EL (cell line): ENCODE measurements at regions not wholly inside any gene's neighbourhood (a gene's known extent, or its start where the extent isn't known, plus 50 kb on each side); places are given as distances from the start of the nearest gene placed in this dataset.
A peak's percentile ranks its signal among the peaks of the same experiment; 100 is the strongest.
"Not testable (repeated sequence)": the region's sequence is repeated elsewhere in the genome, so short reads cannot be mapped to it uniquely, and the experiment has no call there.

Experiments used
- DNase-seq: peaks from one replicate; pipeline ENCODE4 v3.0.0-alpha.2; 2016

DNA sequence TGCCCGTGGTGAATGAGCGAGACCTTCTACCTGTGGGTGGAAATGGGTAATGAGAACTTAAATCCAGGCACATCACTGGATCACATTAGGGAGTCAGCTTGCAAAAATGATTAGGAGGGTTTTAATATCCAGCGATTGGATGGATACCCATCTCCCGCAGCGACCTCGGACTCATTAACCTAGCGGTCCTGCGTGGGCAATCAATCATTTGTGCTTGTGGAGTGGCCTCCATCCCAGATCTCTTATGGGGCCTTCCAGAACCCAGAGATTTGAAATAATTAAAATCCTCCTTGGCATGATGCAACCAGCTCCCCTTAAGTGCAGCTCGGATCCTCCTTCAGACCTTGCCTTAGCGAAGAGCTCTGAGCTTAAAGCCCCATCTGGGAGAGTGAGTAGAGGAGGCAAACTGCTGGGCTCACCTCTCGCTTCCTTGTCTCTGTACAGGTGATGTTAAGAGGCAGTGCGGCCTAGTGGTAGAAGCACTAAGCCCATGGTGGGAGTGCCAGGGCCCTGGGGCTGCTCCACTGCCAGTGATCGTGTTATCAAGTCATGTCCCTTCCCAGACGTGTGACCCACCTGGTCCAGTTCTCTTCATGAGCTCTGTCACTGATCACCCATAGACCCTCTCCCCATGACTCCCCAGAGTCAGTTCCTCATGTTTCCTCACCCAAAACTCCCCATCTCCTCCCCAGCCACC is 285.2 kb upstream of the TLE3 start:
- no peak for DNase-seq

GRCh38 chr15:70382009-70382749 is 284.5 kb upstream of the TLE3 start:
- no peak for DNase-seq

DNA sequence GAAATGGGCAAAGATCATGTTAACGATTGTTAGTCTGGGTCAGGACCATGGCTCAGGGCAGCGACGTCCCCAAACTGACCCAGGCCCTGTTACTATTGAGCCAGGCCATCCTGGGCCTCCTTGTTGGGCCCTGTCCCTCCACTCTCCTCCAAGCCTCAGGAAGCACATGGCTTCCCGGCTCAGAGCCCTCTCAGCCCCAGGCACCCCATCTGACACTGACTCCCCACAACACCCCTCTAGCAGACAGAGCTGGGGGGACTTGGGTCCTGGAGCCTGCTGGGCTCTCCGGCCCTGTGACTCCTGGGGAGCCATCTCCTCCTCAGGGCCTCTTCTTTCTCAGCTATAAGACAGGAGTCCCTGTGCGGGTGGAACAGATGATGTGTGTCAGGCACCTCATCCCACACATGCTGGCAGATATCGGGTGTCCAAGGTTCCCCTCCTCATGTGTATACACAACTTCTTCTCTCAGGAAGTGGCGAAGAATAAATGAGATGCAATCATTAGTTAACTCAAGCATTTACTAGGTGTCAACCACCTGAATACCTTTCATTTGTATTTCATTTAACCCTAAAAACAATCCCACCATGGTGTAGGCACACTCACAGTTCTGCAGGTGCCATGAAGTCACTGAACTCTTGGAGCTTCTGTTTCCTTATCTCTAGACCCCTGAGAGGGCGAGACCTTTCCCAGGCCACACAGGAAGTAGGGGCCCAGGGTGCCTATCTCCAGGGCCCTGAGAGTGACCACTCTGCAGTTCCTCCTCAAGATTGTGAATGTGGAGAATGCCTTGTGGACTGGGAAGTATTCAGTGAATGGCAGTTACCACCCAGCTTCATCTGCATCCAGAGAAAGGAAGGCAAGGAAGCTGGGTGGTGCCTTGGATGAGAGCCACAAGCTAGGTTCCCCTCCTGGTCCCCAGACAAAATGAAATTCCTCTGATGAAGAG is 282.5 kb upstream of the TLE3 start:
- DNase-seq, result no peak

- no peak for DNase-seq
These were observed 281.4 kb upstream of the TLE3 start for GRCh38 chr15:70379134-70379533.

GRCh38 chr15:70378126-70379031 is 280.7 kb upstream of the TLE3 start:
- DNase-seq, result no peak

DNA sequence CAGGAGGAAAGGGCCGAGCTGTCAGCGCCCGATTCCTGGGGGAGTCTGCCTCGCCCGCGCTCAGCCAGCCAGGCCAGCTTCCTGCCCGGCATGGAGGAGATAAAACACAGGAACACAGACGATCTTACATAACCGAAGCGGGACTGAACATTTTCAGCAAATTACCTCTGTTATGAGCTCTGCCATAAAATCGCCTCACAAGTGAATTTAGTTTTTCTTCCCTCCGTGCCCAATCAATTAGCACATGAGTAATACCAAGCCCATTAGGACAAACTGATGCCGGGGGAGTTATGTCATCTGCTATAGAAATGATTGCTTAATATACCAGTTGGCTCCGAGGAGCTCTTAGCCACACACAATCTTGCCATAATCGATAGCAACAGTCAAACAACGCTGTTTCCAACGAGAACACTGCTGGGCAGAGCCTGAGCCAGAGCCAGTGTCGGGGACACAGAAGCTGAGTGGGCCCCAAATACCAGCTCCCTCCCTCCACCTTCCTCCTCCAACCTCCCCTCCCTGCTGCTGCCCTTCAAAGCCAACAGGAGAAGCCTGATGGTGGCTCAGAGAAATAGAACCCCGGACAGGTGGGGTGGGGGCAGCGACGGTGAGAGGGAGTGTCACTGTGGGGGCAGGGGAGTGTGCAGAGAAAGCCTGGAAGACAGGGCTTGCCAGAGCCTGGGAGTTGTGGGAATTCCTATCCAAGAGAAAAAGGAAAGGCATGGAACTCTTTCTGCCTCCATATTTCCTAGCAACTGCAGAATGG is 279.4 kb upstream of the TLE3 start:
- peak; percentile 56 for DNase-seq

DNA sequence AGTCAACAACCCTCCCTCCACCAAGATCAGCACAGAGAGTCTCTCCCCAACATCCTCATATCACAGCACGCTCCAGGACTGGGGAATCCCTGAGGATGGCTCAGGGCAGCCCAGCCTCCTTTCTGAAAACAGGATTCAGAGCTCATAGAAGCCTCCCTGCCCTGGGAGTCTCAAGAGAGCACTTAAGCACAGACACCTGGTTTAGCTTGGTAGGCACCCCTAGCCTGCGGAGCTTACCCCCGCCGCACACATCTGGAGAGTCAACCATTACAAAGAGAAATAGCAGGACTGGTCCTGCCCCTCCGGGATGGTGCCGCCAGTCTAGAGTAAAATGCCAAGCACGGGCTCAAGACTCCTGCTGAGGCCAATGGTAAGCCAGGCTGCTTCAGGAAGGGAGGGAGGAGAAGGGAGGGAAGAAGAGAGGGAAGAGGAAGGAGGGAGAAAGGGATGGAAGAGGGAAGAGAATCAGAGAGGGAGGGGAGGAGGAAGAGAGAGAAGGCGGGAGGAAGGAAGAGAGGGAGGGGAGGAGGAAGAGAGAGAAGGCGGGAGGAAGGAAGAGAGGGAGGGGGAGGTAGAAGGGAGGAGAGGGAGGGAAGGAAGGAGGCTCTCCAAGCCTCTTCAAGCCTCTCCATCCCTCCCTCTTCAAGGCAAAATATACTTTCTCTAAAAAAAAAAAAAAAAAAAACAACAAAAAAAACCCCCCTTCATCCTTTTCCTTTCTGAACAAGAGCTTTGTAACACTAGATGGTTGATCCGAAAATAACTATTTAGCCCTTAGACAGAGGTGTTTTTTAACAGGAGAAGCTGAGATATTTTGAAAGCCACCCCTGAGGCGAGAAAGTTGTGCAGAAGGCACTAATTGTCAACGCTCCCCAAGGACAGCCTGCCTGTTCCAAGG is 278.6 kb upstream of the TLE3 start:
- no peak for DNase-seq

- no peak for DNase-seq
These were observed 277.9 kb upstream of the TLE3 start for GRCh38 chr15:70375586-70375985.

DNA sequence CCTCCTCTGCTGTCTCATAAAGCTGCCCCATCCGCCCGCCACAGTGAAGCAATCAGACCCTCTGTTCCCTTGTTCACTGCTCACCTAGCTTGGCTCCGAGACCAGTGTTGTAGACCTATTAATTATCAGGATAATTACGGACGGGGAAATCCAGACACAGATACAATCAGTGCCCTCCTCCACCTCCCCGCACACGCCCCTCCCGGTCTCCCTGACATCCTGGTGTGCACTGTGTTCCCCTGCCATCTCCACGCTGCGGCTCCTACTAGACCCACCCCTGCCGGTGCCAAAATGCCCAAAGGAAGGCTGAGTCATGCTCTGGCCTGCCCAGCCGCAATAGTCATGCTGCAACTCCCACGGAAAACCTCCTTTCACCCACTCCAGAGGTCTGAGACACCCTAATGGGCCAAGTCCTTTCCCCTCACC is 277.3 kb upstream of the TLE3 start:
- peak; percentile 64 for DNase-seq

DNA sequence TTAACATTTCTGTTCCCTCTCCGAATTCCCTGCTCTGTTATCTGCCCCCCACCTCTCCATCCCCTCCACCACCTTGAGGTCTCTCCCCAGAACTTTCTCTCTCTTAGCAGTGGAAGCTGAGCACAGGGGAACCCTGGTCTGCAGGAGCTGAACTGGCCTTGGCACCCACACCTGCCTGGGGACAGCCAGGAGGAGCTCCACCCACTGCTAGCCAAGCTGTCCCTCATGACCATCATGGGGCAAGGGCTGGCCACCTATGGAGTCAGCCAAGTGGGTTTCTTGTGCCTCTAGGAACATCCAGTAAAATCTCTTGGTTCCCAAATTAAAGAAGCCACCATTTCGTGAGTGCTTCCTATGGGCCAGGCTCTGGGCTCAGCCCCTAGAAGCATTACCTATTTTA is 276.4 kb upstream of the TLE3 start:
- no peak for DNase-seq

DNA sequence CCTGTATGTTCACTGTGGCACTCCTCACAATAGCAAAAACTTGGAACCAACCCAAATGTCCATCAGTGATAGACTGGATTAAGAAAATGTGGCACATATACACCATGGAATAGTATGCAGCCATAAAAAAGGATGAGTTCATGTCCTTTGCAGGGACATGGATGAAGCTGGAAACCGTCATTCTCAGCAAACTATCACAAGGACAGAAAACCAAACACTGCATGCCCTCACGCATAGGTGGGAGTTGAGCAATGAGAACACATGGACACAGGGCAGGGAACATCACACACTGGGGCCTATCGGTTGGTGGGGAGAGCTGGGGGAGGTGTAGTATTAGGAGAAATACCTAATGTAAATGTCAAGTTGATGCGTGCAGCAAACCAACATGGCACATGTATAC is 275.7 kb upstream of the TLE3 start:
- DNase-seq, result not testable (repeated sequence)

DNA sequence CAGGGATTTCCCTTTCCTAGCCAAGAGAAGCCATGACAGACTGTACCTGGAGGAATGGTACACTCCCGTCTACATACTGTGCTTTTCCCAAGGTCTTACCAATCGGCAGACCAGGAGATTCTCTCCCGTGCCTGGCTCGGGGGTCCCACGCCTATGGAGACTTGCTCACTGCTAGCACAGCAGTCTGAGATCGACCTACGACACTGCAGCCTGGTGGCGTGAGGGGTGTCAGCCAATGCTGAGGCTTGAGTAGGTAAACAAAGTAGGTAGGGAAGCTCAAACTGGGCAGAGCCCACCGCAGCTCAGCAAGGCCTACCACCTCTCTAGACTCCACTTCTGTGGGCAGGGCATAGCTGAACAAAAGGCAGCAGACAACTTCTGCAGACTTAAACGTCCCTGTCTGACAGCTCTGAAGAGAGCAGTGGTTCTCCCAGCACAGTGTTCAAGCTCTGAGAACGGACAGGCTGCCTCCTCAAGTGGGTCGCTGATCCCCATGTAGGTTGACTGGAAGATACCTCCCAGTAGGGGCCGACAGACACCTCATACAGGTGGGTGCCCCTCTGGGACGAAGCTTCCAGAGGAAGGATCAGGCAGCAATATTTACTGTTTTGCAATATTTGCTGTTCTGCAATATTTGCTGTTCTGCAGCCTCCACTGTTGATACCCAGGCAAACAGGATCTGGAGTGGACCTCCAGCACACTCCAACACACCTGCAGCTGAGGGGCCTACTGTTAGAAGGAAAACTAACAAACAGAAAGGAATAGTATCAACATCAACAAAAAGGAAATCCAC is 270.4 kb upstream of the TLE3 start:
- not testable (repeated sequence) for DNase-seq

- not testable (repeated sequence) for DNase-seq
These were observed 266.3 kb upstream of the TLE3 start for GRCh38 chr15:70364023-70364422.

DNA sequence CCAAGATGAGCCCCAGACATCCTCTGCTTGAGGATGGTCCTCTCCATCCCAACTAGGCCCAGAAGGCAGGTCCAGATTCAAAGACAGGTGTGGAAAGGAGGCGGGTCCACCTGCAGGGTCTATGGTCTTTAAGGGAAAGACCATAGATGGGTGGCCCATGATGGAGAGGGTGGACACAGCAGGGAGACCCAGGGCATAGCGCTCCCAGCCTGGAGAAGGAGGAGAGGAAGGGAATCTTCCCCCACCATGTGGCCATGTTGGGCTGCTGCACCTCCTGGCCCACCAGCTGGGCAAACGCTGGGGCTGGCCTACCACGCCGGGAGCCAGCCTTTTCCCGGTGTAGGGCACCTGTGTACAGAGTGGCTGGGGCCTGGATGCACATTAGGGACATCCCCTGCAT is 265.2 kb upstream of the TLE3 start:
- DNase-seq, result peak; percentile 36

DNA sequence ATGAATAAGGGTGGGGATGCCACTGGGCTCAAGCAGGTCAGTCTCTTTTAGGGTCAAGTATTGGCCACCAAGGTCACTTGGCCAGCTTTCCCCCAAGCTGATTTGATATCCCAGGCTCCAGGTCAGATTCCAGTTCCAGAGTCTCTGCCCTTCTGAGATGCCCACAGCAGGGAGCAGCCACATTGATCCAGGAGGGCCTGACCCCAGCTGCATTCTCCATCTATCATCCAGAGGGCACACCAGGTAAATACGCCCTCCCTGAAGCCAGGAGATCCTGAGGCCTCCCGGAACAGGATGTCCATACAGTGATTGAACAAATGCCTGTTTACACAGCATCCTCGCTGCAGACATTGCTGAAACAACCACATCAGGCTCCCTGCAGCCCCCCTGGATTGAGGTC is 264.6 kb upstream of the TLE3 start:
- DNase-seq, result no peak

DNA sequence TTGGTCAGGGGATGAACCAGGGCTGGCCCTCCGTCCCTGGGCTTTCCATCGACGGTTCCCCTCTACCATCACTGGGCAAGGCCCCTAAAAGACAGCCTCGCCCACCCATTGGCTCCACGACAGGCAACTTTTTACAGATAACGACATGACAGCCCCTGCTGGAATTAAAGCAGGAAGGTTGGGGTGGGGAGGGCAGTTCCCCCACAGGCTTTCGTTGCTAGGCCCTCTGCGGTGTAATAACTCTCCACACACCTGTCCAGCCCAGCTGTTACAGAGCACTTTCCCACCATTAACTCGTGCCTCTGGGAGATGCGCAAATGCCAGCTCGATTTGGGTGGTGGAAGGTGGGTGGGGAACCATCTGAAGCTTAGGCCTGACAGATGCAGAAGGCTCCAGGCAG is 264.2 kb upstream of the TLE3 start:
- DNase-seq, result no peak

GRCh38 chr15:70361106-70361505 is 263.4 kb upstream of the TLE3 start:
- DNase-seq, result no peak

- DNase-seq, result no peak
These were observed 261.3 kb upstream of the TLE3 start for GRCh38 chr15:70358871-70359647.
